NCI-H146 treated with DMSO at 0.1 percent for 48 hours (cell line): ENCODE measurements at regions not wholly inside any gene's neighbourhood (a gene's known extent, or its start where the extent isn't known, plus 50 kb on each side); places are given as distances from the start of the nearest gene placed in this dataset.

Experiments
- DNase-seq: peaks from one replicate; lab custom pipeline; 2025; ENCODE audit not compliant: unreplicated experiment; lab: John Stamatoyannopoulos, UW

GRCh38 chrX:68998716-68999115 lies 166.5 kb downstream of the PJA1 start:
- DNase-seq, result no peak

- DNase-seq, result no peak
These were observed 167.3 kb downstream of the PJA1 start for GRCh38 chrX:68997911-68998310.

GRCh38 chrX:68997511-68997910 lies 167.7 kb downstream of the PJA1 start:
- DNase-seq, result no peak

DNA sequence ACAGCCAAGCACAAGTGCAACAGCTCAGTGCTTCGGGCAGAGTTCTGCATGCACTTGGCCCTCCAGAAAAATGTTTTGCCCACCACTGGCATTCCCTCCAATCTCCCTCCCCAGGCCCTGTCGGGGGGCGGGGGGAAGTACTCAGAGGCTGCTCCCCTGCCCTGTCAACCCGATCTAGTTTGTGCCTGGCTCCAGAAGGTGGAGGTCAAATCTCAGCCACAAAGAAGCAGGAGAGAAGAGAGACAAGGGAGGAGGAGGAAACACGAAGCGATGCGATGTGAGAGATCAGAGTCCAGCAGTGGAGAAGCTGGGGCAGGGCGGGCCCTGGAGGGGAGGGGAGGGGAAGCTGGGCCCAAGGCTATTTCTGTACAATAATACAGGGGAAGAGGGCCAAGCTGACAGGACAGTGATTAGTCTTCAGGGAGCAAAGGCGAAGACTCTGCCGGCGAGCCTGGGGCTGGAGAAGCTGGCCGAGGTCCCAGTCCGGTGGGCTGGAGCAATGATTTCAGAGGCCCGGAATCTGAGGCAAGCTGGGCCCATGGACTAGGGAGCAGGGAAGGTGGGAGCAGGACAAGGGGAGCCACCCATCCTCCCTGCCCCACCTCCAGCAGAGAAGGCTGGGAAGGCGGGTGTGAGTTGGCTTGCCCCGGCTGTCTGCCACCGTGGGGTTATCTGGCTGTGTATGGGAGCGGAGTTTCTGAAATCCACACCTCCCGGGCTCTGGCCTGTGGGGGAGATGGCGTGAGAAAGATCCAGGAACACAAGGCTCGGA lies 167.1 kb downstream of the EFNB1 start:
- no peak for DNase-seq

GRCh38 chrX:68995386-68995779 lies 166.6 kb downstream of the EFNB1 start:
- DNase-seq, result no peak

DNA sequence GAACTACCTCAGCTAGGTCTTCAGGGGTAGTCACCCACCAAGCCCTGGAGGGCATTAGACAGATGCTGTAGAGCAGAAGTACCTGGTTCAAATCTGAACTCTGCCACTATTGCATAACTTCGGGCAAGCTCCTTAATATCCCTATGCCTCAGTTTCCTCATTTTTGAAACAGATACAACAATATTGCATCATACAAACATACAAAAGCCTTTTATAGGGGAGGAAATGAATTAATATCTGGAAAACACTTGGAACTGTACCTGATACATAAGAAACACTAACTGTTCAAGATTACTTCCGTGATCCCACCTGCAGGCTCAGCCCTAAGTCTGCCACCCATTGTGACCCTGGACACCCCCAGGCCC lies 166.1 kb downstream of the EFNB1 start:
- DNase-seq, result no peak

DNA sequence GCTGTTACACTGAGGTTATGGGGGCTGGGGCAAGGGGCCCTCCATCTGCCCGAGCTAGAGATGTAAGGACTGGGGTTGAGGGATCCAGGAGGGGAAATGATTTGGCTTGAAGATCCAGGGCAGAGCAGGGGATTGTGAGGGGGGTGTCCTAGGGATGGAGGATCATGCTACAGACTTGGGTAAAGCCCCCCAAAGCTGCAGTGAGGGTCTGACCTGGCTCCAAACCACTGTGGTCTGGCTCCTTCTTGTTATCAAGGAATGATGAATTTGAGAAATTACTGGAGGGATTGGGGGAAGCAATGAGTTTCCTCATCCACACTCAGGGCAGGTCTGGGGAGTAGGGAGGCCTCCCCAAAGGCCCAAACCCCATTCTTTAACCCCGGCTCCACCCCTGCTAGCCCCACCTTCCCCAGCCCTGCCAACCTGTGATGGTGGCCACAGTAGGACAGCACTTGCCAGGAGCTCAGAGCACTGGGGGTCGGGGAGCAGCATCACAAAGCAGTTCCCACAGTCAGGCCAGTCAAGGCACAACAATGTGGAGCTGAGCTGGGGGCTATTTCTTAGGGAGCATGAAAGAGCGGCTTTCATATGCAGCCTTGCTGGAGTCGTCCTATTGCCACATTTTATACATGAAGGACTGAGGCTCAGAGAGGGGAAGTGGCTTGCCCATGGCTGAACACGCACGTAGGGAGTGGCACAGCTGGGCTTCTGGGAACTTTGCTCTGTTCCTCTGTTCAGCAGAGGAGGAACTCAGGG lies 165.5 kb downstream of the EFNB1 start:
- no peak for DNase-seq

DNA sequence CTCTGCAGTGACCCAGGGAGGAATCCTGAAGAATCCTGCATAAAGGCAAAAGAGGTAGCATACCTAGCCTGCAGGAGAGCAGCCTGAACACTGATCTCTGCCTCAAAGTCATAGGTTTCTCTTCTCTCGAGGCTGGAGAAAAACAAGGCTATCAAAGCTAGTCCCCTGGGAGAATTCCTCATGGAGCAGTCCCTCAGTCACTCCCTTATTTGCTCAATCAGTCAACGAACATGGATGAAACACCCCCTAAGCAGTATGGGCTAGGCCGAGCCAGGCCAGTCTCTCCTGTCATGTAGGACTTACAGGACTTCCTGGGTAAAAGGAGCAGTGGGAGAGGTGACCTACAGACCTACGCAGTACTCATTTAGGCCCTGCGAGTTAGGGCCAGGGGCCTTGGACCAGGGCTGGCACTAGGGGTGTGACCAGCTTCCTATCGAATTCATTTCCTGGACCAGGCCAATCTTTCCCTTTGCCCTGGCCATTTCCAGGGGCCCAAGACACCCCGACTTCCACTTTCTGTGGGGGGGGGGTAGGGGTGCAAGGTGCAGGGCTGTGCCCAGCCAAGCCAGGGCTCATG lies 164.1 kb downstream of the EFNB1 start:
- DNase-seq, result no peak

GRCh38 chrX:68991691-68992345 lies 163.0 kb downstream of the EFNB1 start:
- no peak for DNase-seq

- DNase-seq, result no peak
These were observed 162.1 kb downstream of the EFNB1 start for GRCh38 chrX:68990948-68991347.

- no peak for DNase-seq
These were observed 161.2 kb downstream of the EFNB1 start for GRCh38 chrX:68989865-68990606.

- no peak for DNase-seq
These were observed 160.6 kb downstream of the EFNB1 start for GRCh38 chrX:68989456-68989855.

DNA sequence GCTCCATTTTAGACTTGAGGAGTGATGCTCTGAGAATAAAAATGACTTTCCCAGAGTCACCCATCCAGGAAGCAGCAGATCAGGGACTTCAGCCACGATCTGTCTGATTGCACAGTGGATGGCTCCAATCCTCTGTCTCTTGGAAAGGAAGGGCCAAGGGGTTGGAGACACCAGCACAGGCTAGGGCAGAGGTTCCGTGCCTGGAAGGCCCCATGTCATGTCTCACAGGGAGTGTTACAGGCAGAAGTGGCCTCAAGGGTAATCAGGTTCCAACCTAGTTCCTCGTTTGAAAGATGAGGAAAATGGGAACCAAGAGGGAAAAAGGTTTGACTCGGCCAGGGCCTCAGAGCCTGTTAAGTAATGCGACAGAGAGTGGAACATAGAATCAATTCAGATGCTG lies 160.0 kb downstream of the EFNB1 start:
- DNase-seq, result no peak

DNA sequence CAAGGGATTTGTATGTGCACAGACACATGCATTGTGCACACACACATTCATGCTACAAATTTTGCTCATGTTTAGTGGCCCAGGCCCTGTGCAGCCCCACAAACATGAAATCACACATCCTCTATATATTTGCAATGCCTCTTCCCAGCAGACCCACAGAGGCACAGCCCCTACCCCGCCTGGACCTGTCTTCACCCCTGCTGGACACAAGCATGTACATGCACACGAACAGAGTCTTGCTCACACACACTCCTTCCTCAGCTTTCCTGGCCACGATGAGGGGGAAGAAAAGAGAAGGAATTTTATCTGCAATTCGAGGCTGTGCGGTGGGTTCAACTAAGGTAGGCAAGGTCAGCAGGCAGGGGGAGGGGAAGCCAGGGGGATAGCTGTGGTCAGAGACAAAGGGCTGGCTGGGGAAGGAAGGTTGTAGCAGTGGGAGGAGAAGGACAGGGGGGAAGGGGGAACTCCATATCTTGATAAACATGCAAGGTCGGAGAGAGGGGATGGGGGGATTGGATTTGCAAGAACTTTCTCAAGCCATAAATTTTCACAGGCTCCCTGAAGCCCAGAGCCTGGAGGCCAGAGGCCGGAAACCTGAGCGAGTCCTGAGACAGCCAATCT lies 156.4 kb downstream of the EFNB1 start:
- DNase-seq, result no peak

GRCh38 chrX:68983004-68983857 lies 154.4 kb downstream of the EFNB1 start:
- no peak for DNase-seq

GRCh38 chrX:68982476-68982875 lies 153.7 kb downstream of the EFNB1 start:
- no peak for DNase-seq

DNA sequence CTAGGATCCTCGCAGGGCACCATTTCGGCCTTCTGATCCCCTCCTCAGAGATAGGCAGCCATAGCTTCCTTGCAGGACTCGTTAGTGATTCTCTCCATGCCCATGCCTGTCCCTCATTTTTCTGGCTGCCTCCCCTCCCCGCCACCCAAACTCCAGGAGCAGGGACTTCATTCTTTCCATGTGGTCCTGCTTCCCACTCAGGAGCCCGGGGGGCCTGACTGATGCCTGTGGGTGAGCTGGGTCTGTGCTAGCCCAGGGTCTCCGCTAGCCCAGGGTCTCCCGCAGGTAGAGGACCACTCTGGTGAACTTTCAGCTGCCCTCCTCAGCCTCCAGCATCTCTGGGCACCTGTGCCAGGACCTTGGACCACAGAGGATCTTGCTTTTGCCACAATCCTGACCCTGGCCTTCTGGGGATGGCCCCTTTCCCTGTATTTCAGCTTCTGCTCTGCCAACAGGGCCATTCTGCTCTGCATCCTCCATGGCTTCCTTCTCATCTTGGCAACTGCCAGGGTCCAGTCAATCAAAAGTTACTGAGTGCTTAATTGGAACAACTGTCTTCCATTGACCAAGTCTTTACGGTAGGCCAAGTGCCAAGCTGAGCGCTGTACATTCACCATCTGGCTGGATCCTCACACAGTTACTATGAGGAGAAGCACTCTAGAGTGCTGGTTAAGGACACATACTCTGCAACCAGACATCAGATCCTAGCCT lies 152.2 kb downstream of the EFNB1 start:
- DNase-seq, result no peak

- DNase-seq, result no peak
These were observed 149.8 kb downstream of the EFNB1 start for GRCh38 chrX:68978655-68979054.

DNA sequence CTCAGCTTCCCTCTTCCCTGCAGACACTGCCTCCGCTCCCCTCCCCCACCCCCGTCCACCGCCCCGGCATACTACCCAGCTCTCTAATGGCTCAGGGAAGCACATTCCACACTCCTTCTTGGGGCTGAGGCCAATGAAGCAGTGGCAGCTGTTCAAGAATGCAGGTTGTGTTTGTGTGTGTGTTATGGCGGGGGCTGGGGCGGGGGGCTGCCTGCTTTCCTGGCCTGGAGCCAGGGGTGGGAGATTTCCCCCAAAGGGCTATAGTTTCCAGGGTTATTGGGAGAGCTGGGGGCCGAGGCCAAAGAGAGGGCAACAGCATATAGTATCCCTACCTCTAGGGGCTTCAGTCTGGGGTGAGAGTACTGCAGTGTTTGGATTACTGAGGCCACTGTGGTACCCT lies 149.4 kb downstream of the EFNB1 start:
- DNase-seq, result no peak
